Activated T-cell treated with anti-CD3 and anti-CD28 coated beads for 48 hours (primary cell): ENCODE measurements at regions not wholly inside any gene's neighbourhood (a gene's known extent, or its start where the extent isn't known, plus 50 kb on each side); places are given as distances from the start of the nearest gene placed in this dataset.
"Not testable (repeated sequence)": the region's sequence is repeated elsewhere in the genome, so short reads cannot be mapped to it uniquely, and the experiment has no call there.

Experiments
- DNase-seq: peaks from one replicate; pipeline ENCODE4 v3.0.0-alpha.2; 2020; ENCODE audit warnings: low read depth

DNA sequence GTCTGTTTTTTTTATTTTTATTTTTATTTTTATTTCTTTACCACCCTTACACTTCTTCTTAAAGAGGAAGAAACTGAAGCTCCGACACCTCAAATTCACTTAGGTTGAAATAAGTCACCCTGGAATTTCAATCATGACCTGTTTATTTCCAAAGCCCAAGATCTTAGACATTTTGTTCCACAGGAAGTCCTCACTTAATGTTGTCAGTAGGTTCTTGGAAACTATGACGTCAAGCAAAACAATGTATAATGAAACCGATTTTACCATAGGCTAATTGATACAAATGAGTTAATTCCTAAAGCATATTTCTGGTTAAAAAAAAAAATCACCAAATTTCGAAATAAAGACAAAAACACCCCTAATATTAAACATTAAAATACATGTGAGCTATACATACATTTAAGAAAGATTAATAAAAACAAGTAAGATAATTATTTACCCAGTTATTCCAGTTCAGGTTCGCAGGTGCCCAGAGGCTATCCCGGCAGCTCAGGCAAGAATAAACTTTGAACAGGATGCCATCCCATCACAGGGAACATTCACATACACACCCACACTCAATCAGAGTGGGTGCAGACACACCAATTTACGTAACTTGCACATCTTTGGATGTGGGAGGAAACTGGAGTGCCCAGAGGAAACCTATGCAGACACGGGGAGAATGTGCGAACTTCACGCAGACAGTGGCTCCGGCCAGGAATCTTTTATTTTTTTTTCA, 391.0 kb downstream of the RAP2B start:
- no peak for DNase-seq

DNA sequence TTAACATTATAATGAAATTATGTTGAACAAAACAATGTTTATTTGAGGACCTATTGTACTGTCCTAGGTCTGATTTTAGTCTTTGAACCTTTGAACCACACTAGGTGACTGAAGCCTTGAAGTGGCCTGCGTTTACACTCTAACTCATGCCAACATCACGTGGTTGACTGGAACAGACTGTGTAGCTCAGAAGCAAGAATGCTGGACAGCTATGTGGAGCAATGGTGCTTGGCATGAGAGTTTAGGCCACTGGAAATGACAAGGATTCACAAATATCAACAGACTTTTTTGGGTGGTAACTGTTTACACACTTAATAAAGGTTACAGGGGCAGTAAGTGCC, 391.5 kb downstream of the RAP2B start:
- no peak for DNase-seq

DNA sequence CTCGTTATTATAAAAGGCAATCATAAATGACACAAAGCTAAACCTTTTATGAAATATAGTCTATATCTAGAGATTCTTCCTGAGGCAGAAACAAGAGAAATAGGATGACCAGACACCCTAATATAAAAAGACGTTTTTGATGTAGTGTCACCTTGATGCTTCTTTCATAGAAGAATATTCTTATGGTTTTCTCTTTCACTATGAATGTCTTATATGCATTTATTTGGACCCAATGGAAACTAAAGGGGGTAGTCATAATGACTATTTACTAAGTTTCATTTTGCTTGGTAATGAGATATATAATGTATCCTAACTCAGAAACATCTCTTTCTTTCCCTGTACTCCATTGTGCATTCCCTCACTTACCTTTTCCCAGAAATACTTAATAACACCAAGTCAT, 393.9 kb downstream of the RAP2B start:
- DNase-seq = no peak

DNA sequence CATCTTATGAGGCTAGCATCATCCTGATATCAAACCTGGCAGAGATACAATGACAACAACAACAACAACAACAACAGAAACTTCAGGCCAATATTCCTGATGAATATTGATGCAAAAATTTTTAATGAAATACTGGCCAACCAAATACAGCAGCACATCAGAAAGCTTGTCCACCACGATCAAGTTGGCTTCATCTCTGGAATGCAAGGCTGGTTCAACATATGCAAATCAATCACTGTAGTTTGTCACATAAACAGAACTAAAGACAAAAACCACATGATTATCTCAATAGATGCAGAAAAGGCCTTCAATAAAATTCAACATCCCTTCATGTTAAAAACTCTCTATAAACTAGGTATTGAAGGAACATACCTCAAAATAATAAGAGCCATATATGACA, 397.3 kb downstream of the RAP2B start:
- not testable (repeated sequence) for DNase-seq

DNA sequence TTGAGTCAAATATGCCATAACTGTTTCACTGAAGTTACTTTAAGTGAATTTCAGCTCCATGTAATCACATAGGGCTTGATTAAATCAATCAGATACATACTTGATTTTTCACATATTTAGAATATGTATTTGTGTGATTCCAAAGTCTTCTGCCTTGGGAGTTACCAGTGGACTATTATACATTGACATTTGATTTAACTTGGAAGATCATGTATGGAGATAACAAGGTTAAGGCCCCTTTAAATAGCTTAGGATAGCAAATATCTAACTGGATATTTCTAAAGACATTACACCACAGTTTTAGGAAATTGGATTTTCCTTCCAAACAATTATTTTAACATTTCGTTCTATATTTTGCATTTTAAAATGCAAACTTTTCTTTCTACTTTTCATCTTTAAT, 405.0 kb downstream of the RAP2B start:
- DNase-seq = no peak

DNA sequence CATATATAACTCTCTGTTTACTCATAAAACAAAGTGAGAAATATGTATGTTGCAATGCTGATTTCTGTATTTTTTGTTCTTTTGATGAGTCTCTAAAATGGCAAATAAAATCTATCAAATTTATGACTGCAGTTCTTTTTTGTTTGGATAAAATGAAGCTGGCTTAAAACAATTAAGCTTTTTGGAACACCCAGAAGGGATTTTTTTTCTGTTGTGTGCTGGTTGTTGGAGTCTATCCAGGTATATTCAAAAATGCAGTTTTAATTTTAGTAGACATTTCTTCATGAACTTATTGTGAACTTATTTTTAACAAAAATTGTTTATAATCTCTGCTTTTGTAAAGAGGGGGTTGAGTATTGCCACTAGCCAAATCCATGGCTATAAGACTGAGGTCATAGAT, 405.5 kb downstream of the RAP2B start:
- DNase-seq = no peak

DNA sequence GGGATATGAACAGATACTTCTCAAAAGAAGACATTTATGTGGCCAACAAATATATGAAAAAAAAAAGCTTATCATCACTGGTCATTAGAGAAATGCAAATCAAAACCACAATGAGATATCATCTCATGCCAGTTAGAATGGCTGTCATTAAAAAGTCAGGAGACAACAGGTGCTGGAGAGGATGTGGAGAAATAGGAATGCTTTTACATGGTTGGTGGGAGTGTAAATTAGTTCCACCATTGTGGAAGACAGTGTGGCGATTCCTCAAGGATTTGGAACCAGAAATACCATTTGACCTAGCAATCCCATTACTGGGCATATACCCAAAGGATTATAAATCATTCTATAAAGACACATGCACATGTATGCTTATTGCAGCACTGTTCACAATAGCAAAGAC, 408.5 kb downstream of the RAP2B start:
- DNase-seq = not testable (repeated sequence)

DNA sequence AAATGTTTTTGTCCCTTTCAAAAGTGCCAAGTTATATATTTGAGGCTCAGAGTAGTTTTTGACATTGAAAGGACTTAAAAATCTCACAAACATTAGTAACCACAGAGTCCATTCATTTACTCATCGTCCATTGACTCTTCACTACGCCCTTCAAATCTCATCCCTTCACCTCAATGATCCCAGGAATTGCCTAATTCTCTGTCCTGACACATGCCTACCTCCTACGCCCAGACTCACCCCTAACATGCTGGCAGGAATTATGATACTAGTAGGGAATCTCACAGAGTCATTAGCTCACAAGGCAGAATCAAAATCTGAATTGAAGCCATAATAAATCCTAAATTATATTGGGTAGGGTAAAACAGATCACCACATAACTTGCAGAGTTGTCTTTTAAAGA, 410.1 kb downstream of the RAP2B start:
- DNase-seq = no peak

DNA sequence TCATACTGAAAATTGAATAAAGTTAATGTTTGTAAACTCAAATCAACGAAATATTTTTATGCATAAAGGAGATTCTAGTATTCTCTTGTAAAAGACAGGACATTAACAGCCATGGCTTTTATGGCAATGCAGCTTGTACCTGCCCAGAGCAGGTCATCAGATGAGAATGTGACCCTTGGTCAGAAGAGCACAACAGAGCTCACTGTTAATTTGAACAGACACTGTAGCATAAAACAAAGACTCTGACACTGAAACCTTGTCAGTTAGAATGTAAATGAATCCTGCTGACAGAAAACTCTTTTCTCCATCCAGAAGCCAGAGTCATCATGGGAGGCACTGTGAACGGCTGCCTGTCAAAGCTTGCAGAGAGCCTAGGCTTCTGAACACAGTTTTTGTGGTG, 410.6 kb downstream of the RAP2B start:
- no peak for DNase-seq

DNA sequence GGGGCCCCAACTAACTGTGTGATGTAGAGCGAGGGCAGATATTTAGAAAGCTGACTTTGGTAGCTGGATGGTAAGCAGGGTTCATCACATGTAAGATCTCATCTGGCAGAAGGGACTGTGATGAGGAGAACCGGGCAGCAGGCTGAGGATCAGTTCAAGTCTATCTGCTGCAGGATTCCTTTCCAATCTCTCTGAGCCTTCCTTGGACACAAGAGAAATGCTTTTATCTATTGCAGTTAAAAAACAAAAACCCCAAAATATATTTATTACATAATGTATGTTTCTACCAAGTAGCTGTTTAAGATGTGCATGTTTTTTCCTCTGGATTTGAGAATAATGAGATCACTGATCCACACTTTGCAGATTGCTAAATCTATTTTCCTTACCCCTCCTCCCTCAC, 411.5 kb downstream of the RAP2B start:
- DNase-seq = no peak

DNA sequence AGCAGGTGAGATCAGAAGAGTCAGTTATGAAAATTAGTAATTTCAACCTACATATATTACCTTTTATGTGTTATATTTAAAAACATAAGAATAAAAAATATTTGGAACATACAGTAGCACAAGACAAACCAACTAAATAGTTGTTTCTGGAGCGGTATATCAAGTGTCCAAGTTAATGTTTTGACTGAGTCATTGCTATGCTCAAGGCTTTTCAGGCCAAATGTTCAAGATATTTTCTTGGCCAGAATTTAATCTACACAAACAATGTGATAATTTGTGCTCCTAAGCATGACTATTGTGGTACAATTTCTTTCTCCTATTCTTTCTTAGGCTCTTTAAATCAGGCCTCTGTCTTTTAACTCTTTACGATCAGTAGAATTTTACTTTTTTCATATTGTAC, 412.4 kb downstream of the RAP2B start:
- DNase-seq = no peak

DNA sequence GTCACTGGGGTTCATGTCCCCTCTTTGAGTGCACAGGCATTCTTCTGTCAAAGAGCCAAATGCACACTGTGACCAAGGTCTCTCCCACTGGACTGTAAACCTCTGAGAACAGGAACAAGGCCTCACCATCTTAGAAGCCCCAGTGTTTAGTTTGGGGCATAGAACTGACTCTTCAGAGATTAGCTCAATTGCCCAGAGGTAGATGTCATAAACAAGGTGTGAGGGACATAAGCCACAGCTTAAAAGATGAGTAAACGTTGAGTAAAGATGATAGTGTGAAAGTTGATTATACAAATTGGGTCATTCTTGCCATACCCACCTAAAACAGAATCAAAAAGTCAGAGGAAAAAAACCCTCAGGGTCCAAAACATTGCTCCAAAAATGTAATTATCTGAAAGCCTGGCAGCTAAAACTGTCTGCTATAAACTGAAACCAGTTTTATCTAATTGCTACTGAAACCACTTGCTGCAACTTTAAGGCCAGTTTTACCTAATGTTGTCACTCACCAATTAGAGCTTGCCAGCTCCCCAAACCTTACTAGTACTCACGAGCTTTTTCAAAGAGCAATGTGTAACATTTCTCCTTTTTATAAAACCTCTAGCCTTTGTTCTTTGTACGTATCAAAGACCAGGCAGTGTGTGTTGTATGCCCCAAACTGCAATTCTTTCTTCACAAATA, 415.2 kb downstream of the RAP2B start:
- DNase-seq = no peak

DNA sequence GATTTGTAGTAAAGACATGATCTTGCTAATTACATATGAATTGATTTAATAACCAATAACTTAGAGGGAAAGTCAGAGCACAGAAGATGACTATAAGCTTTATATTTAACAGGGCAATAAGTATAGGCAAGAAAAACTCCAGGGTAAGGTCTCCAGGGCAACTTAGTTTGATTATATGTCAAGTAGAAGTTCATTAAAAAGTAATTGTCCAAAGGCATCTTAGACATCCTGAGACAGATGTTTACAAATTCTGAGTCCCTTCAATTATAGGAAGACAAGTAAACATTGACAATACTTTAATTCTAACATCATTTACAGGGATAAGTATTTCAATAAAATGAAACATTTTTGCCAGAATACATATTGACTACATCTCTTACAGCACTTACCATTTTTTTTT, 416.0 kb downstream of the RAP2B start:
- no peak for DNase-seq

DNA sequence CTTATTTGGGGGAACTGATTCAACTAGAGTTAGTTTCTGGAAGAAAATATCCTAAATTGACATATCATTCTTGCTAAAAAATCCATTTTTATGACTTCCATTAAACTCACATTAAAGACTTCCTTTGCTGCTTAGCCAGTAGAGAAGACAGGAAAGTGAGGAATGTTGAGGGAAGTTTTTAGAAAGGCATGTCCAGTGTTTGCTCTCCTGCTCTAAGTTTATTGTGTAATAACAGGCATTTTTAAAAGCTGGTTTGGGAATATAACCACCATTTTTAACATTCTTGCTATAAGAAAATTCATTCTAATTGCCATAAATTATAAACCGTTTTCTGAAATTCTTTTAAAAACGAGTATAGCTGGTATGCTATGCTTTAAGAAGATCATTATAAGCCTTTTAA, 428.0 kb downstream of the RAP2B start:
- DNase-seq = no peak

DNA sequence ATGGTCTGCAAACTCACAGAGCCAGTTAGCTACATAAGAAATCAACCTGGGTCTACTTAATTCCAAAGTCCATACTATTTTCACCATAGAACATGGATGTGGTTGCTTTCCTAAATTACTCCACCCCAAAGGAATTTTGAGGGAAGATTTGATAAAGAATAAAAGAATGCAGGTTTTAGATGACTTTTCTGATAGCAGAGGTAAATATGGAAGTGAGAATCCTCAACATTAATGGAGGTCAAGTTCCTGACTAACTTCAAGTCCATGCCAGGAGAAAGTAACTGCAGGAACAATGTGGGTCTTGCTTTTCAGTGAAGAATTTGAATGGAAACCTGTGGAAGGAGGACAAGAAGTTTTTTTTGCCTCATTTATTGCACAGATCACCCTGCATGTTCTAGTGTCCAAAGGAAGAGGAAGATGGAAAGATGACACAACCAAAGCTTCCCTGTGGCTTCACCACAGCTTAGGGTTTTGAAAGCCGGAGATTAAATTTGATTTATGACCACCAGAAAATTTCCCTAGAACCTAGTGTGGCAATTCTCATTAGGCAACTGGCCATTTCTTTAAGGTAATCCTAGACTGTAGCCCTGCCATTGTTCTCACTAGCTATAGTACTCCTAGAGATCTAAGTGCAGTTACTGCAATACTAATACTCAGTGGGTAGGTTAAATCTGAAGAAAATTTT, 429.7 kb downstream of the RAP2B start:
- no peak for DNase-seq

DNA sequence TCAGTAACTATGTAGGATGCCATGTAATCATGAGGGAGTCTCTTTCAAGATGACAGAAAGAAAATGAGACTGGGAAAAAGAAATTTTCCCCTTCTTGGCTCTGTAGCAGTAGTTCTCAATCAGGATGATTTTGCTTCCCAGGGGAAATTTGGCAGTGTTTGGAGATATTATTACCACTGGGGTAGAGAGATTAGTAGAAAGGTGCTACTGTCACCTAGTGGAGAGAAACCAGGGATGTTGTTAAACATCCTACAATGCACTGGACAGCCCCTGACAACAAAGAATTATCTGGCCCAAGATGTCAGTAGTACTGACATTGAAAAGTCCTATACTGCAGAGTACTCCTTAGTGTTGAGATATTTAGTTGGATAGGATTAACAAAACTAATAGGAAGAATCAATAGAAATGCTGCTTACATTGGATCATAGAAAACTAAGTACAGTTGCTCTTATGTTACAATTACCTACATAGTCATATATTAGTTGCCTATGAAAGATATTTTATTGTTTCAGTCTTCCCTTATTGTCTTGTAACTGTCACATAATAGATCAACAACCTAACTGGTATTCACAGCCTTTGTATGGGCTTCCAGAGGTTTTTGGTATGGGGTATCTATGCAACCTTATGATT, 433.3 kb downstream of the RAP2B start:
- no peak for DNase-seq

DNA sequence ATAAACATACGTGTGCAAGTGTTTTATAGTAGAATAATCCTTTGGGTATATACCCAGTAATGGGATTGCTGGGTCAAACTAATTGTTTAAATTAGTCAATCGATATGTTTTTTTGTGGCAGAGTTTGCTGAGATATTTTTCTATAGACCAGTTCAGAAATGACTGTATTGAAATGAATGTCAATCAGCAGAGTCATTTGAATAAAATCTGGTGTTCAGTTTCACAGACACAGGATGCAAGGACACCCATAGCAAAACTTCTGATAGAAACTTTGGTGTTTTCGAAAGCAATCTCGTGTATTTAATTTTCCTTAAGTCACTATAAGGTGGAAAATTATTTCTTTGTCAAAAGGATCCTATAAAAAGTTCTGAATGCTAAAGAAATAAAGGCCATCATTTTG, 434.4 kb downstream of the RAP2B start:
- no peak for DNase-seq

DNA sequence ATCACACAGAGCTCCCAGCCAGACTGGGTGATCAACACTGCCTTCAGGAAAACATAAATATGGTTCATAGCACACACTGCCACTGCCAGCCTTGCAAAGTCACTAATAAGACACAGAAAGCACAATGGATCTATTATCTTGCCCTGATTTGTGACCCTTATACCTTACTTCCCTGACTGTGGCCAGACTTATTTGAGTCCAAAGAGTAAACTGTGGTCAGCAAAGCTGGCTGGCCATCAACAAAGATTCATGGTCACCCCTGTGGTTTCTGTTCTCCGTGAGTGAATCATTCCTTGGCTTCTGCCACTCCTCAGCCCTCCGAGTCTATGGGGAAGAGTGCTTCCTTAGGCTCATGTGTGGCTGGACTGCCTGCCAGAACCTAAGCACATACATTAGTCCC, 437.7 kb downstream of the RAP2B start:
- no peak for DNase-seq

DNA sequence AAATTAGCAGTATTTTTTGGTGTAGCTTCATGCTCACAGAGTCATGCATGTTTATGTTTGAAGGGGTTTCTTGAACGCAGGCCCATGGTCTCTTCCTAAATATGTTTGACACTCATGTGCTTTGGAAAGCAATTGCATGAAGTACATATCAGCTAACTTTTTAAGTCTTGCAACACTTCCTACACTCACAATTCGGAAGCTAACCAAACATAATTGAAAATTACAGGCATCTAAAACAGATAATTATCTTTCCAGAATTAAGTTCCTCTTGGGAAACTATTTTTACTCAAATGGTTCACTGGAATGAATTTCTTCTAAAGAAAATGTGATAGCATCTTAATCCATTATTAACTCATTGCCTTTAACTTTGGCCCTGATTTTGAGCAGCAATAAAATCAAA, 438.9 kb downstream of the RAP2B start:
- no peak for DNase-seq

DNA sequence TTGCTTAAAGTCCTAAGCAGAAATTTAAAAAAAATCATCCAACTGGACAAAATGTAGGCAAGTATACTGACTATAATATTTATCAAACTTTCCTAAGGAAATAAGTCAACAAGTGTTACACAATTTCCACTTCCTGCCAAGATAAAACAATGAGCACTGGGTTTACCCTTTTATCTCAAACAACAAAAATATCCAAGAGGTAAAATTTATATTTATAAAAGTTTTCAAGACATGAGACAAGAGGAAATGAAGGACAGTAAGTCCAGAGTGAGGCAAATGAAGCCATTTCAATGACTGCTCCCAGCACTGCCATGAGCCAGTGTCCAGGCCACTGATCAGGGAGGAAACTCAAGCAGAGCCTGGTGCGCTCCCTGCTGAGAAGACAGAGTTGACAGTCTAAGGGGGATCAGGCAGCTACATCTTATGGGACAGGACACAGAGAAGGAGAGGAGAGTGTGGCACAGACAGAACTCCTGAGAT, 439.4 kb downstream of the RAP2B start:
- DNase-seq = no peak

DNA sequence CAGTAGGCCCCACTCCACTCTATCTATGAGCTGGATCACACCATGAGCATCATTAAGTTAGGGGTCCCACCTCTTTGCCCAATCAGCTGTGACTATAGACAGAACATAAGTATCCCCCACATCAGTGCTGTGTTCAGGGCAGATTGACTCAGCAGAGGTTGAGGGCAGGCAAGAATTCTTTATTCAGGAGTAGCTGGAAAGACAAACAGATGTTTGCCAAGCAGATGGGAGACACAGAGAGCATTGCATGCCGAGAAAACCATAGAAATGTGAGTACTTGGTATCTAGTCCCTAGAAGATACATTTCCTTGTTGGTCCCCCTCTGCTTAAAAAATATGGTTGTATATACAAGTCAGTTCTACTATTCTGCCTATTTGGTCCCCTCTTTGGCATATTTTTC, 440.8 kb downstream of the RAP2B start:
- no peak for DNase-seq

DNA sequence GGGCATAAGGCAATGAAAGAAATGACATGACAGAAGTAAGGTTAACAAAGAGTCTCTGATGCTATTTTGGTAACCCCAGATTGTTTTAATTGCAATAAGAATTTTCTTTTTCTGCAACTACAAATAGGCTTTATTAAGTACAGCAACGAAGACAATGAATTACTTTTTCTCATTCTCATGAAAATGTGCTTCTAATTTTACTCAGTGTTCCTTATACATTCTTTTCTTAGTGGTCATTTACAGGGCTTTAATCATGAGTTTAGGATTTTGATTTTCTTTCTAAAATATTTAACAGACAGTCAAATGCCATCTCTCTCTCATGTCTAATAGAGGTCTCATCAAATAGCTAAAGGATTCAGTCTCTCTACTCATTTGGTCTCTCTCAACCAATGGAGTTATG, 452.1 kb downstream of the RAP2B start:
- DNase-seq = no peak

DNA sequence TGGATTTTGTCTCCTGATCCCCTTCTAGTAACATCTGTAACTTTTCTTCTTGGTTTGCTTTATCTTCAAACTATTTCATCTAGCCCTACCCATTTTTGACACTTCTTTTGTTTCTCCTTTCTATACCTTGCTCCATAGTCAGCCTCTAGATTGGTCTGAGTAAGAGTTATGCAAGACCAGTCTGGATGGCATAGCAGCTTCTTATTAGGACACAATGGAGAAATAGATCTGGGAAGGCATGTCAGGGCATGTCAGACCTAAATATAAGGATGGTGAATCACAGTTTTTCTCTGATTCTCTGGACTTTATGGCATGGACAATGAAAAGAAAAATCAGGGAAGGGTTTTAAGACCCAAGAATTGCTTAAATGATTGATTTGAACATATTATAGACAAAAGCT, 452.5 kb downstream of the RAP2B start:
- no peak for DNase-seq
